GM21515 (cell line): ENCODE measurements at regions not wholly inside any gene's neighbourhood (a gene's known extent, or its start where the extent isn't known, plus 50 kb on each side); places are given as distances from the start of the nearest gene placed in this dataset.
"Not testable (repeated sequence)": the region's sequence is repeated elsewhere in the genome, so short reads cannot be mapped to it uniquely, and the experiment has no call there.

Experiments
- ATAC-seq: cut with Tn5 transposase; IDR thresholded peaks from one replicate; pipeline ENCODE4 v1.9.1; 2021; ENCODE audit not compliant: unreplicated experiment

DNA sequence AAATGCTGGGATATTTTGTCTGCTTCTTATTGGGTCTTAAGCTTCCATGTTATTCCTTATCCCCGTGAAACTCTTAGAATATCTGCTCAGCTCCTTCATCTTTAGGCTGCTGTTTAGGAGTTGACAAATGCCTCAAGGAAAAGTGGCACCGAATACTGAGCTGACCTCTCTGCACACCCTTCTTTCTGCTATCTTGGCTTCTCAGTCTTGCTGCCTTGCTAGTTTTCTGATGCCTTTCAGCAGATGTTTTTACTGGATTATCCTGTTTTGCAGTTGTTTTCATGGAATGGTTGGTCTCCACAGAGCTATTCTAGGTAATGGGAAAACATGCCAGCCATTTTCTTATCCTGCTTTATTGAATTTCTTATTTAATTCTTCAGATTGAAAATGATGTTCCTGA lies 86.3 kb downstream of the GYPE start:
- no peak for ATAC-seq

DNA sequence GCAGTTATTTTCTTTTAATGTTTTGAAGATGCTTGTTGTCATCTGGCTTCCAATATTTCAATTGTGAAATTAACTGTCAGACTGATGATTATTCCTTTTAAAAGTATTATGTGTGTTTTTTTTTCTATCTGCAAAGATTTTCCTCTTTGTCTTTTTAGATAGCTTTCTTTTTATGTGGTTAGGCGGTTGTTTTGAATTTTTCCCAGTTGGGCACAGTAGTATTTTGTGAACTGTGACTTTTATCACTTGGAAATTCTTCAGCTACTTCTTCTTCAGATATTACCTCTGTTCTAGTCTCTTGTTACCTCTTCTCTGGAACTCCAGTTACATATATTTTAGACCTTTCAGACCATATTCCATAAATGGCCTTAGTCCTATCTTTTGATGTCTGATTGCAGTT lies 87.5 kb downstream of the GYPE start:
- not testable (repeated sequence) for ATAC-seq

DNA sequence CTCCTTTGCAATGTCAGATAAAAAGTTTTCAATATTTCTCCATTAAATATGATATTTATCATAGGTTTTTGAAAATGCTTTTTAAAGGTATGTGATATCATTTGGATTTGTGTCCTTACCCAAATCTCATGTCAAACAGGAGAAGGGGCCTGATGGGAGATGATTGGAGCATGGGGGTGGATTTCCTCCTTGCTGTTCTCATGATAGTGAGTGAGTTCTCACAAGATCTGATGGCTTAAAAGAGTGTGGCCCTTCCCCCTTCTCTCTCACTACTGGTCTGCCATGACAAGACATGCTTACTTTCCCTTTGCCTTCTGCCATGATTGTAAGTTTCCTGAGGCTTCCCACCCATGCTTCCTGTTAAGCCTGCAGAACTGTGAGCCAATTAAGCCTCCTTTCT lies 90.0 kb downstream of the GYPE start:
- ATAC-seq, result not testable (repeated sequence)

DNA sequence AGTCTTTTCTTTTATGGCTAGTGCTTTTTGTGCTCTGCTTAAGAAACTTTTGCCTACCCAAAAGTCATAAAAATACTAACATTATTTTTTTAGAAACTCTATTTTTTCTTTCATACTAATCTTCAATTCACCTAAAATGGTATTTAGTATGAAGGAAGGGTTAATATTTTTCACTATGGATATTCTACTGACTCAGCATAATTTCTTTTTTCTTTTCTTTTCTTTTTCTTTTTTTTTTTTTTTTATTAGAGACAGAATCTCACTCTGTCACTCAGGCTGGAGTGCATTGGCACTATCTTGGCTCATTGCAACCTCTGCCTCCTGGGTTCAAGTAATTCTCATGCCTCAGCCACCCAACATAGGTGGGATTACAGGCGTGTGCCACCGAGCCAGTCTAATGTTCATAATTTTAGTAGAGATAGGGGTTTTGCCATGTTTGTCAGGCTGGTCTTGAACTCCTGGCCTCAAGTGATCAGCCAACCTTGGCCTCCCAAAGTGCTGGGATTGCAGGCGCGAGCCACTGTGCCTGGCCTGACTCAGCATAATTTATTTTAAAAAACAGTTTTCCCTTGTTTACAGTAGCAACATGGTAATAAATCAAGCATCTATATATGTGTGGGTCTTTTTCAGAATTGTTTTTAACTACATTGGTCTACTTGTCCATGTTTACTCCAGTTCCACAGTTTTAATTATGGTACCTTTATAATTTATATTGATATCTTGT lies 91.8 kb downstream of the GYPE start:
- ATAC-seq, result not testable (repeated sequence)

DNA sequence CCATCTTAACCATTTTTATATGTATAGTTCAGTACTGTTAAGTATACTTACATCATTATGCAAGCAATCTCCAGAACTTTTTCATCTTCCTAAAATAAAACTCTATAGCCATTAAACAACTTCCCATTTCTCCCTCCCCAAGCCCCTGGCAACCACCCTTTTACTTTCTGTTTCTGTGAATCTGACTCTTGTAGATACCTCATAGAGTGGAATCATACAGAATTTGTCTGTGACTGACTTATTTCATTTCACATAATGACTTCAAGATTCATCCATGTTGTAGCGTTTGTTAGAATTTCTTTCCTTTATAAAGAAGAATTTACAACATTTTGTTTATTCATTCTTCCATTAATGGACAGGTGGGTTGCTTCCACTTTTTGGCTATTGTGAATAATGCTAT lies 91.2 kb upstream of the FREM3 start:
- not testable (repeated sequence) for ATAC-seq

DNA sequence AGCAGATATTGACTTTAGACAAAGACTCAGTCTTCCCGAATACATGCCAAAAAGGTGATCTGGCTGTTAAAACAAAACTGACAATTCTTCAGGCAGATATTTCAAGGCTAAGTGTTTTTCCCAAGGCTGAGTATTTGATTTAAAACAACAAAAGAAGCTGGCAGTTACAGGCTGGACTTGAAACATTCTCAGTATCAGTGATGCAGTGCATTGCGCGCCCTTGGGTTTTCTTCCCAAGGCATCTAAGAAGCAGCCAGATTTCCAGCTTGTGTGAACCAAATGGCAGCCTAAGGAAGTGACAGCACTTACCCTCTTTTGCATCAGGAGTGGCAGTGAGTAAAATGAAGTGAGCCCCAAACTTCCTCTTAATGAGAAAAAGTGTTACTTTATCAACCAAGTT lies 90.0 kb upstream of the FREM3 start:
- ATAC-seq, result not testable (repeated sequence)

DNA sequence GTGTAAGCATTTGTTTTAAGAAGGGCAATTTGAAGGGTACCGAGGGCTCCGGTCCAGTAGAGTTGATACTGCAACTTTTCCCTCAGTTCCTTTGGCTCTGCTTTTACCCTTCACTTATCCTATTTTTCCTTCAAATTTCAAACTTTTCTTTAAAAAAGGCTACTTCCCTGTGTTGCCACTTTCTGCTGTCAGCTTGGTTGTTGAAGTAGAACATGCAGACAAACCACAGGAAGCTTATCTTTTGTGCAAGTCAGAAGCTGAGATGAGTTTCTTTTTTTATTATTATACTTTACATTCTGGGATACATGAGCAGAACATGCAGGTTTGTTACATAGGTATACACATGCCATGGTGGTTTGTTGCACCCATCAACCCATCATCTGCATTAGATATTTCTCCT lies 89.1 kb upstream of the FREM3 start:
- ATAC-seq, result not testable (repeated sequence)

DNA sequence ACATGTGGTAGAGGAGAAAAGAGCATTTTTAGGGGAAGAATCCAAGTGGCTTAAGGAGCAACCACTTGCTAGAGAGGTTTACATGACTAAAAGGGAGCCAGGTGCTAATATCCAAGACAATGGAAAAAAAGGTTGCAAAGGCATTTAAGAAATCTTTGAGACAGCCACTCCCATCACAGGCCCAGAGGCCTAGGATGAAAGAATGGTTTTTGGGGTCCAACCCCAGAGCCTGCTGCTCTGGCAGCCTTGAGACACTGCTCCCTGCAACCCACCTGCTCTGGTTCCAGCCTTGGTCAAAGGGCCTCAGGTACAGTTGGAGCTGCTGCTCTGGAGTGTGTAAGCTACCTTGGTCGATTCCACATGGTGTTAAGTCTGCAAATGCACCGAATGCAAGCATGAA lies 84.1 kb upstream of the FREM3 start:
- ATAC-seq, result no peak

DNA sequence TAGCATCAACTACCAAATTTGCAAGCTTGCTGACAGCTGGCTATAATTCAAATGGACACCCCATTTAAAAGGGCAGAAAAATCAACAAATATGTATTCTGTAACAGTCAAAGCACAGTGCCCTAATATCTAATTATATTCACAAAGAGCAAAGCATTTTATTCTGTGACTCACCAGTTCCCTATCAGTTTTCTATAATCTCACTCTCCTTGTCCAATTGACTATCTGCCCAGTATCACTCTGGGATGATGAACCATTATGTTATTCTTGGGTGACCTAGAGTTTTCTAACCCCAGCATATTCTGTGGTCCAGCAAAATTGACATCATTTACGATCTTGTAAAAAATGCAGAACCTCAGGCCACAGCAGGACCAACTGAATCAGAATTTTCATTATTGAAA lies 82.0 kb upstream of the FREM3 start:
- ATAC-seq, result no peak

DNA sequence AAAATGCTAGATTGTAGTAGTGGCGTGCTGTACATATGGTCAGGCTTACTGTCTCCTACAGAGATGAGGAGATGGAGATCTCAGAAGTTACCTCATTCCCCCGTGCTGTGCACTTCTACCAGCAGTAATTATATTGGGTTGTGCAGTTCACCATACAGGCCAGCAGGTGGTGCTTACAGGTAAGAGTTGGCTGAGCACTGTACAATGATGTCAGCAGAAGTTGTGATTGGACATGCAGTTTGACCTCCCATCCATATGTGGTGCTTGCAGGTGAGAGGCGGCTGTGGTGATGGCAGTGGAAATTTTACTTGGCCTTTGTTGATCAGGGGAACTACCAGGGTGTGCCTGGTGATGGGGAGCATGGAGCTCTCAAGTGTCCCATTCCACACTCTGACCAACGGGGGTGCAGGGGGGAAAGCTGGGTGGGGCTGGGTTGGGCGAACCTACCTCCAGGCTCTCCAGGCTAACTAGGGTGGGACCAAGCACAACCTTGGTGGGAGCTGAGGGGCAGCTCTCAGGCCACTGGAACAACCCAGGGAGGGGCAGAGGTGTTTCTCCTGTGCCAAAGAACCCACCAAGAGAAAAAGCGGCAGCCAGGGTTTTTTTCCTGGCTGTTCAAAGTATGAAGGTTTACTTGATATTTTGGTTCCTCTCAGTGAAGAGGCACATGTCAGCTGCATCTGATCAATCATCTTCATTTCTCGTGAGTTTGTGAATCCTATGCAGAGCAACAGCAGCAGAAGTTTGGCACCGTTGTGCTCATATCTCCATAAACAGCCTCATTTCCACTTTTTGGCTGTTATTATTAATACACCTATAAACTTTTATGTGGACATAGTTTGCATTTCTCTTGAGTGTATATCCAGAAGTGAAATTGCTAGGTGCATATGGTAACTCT lies 73.8 kb upstream of the FREM3 start:
- ATAC-seq, result peak; percentile 100

DNA sequence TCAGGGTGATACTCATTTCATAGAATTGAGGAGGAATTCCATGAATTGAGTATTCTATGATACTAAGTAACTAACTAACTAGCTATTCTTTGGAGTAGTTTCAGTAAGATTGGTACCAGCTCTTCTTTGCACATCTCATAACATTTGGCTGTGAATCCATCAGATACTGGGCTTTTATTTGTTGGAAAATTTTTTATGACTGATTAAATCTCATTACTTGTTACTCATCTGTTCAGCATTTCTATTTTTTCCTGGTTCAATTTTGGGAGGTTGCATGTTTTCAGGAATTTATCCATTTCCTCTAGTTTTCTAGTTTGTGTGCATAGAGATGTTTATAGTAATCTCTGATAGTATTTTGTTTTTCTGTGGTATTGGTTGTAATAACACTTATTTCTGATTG lies 70.8 kb upstream of the FREM3 start:
- ATAC-seq, result no peak

DNA sequence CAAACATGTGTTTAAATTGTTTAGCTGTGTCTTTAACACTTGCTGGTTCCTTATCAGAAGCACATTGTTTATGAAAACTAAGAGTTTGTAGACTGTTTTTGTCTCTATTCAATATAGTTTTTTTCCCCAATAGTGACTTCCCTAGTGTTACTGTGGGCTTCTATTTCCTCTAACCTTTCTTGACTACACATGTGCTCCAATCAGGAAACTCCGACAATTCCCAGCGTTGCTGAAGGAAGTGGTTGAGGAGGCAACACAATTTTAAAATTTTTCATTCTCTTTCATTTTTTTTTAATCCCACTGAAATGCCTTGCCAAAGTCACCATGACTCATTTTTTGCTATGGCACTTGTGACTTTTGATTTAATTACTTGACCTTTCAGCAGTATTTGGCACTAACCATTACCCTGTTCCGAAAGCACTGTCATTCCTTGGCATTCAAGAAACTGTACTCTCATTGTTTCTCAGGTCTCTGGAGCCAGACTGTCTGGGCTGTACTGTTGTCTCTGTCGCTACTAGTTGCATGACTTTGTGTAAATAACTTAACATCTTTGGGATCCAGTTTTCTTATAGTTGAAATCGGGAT lies 67.6 kb upstream of the FREM3 start:
- no peak for ATAC-seq

DNA sequence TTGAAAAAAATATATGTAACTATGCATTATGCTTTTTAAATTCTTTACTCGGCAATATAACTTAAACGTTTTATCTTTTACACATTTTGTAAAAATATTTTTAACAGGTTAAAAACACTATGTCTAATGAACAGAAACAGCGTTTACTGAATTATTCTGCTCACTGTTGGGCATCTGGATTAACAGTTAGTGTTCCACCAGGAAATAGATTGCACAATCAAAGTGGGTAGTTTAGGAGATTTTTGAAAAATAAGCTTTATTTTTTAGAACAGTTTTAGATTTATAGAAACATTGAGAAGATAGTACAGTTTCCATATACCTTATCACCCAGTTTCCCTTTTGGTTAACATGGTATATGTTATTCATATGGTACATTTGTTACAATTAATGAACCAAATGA lies 63.1 kb upstream of the FREM3 start:
- no peak for ATAC-seq

DNA sequence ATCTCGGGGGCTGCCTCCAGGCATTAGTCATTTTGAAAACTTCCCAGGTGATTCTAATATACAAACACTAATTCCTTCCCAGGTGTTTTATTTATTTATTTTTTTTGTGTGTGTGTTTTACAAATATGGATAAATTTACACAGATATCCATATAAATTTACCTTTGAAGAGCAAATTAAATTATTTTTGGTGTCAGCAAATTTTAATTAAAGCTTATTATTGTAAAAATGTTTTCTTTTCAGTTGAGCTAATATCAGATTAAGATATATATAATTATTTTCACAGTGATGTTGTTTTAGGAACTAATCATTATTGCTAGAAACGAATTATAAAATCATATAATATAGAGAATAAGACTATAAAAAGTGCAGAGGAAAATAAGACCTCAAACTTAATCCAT lies 62.0 kb upstream of the FREM3 start:
- no peak for ATAC-seq
